IMR-90 (cell line): ENCODE measurements at regions not wholly inside any gene's neighbourhood (a gene's known extent, or its start where the extent isn't known, plus 50 kb on each side); places are given as distances from the start of the nearest gene placed in this dataset.

Experiments used
- ATAC-seq: fragments of 200-7000 bp; cut with Tn5 transposase; 2 replicates; pipeline ENCODE4 v1.9.1; 2020; ENCODE audit warnings: low read depth, mild to moderate bottlenecking, moderate library complexity
- BruUV-seq: library from RNA; stranded (reverse); fragments of 400-500 nt; replicated peaks from 2 replicates; lab custom pipeline; 2021; lab: Mats Ljungman, UMichigan
- CTCF ChIA-PET: fragments of 300-600 bp; formaldehyde crosslinking; extraction: SDS; loops from one replicate; lab custom pipeline; 2021; ENCODE audit warnings: antibody characterized with exemption; lab: Yijun Ruan, JAX
- POLR2A ChIA-PET: fragments of 300-600 bp; sonication (Branson Sonifier 250); formaldehyde crosslinking; loops from one replicate; lab custom pipeline; 2022; ENCODE audit warnings: antibody characterized with exemption; ENCODE audit not compliant: unreplicated experiment; lab: Charles Lee
- DNase-seq: peaks from one replicate; pipeline ENCODE4 v3.0.0; 2013
- H2AFZ ChIP-seq: replicated peaks from 2 replicates; pipeline ENCODE3; 2013; ENCODE audit warnings: low read length, mild to moderate bottlenecking; ENCODE audit not compliant: poor library complexity
- H2AK5ac ChIP-seq: 2 replicates; pipeline ENCODE4 v1.6.1; 2013; ENCODE audit warnings: low read depth, low read length, inconsistent platforms
- H2AK9ac ChIP-seq: replicated peaks from 2 replicates; pipeline ENCODE3; 2013; ENCODE audit warnings: mild to moderate bottlenecking, low read depth, low read length, moderate library complexity; ENCODE audit not compliant: poor library complexity
- H2BK120ac ChIP-seq: 2 replicates; pipeline ENCODE4 v1.6.1; 2013; ENCODE audit warnings: low read depth, low read length, inconsistent platforms
- H2BK15ac ChIP-seq: 3 replicates; pipeline ENCODE4 v1.6.1; 2013; ENCODE audit warnings: low read depth, low read length, inconsistent platforms
- H2BK20ac ChIP-seq: 2 replicates; pipeline ENCODE4 v1.6.1; 2013; ENCODE audit warnings: low read depth, mild to moderate bottlenecking, inconsistent platforms, low read length, moderate library complexity
- H2BK5ac ChIP-seq: 2 replicates; pipeline ENCODE4 v1.6.1; 2013; ENCODE audit warnings: mild to moderate bottlenecking, low read depth, low read length, inconsistent platforms; ENCODE audit not compliant: poor library complexity, severe bottlenecking
- H3K14ac ChIP-seq: replicated peaks from 2 replicates; pipeline ENCODE4 v1.6.1; 2013; ENCODE audit warnings: low read depth, low read length, inconsistent platforms
- H3K18ac ChIP-seq: 2 replicates; pipeline ENCODE4 v1.6.1; 2013; ENCODE audit warnings: low read depth, low read length, control low read depth
- H3K23ac ChIP-seq: 2 replicates; pipeline ENCODE4 v1.6.1; 2013; ENCODE audit warnings: low read depth, low read length, inconsistent platforms
- H3K27ac ChIP-seq: 2 replicates; pipeline ENCODE4 v1.5.1; 2013; ENCODE audit warnings: mild to moderate bottlenecking, control low read depth, low read length; ENCODE audit not compliant: insufficient read depth
- H3K27me3 ChIP-seq: 2 replicates; pipeline ENCODE4 v1.6.1; 2013; ENCODE audit warnings: low read length; ENCODE audit not compliant: control insufficient read depth, insufficient read depth
- H3K36me3 ChIP-seq: 2 replicates; pipeline ENCODE4 v1.6.1; 2013; ENCODE audit warnings: low read length, mixed read lengths; ENCODE audit not compliant: control insufficient read depth, insufficient read depth
- H3K4ac ChIP-seq: 2 replicates; pipeline ENCODE4 v1.6.1; 2013; ENCODE audit warnings: low read depth, low read length, inconsistent platforms
- H3K4me1 ChIP-seq: 2 replicates; pipeline ENCODE4 v1.6.1; 2013; ENCODE audit warnings: low read length, mixed read lengths; ENCODE audit not compliant: control insufficient read depth, insufficient read depth
- H3K4me2 ChIP-seq: 2 replicates; pipeline ENCODE4 v1.6.1; 2013; ENCODE audit warnings: low read depth, mild to moderate bottlenecking, control low read depth, low read length, moderate library complexity
- H3K4me3 ChIP-seq: 2 replicates; pipeline ENCODE4 v1.5.1; 2013; ENCODE audit warnings: low read depth, mild to moderate bottlenecking, control low read depth, low read length, moderate library complexity; ENCODE audit not compliant: insufficient read depth
- H3K56ac ChIP-seq: 2 replicates; pipeline ENCODE4 v1.6.1; 2013; ENCODE audit warnings: low read length, inconsistent platforms; ENCODE audit not compliant: insufficient read depth; ENCODE audit errors: extremely low read depth
- H3K79me1 ChIP-seq, 2 experiments: 2 replicates each; pipeline ENCODE4 v1.6.1; 2013; ENCODE audit warnings: low read length in 2 of 2, inconsistent platforms in 1 of 2, low read depth in 1 of 2
- H3K9ac ChIP-seq: 2 replicates; pipeline ENCODE4 v1.6.1; 2013; ENCODE audit warnings: low read depth, low read length, control low read depth
- H3K9me1 ChIP-seq: 2 replicates; pipeline ENCODE4 v1.6.1; 2013; ENCODE audit warnings: low read length, inconsistent platforms; ENCODE audit not compliant: insufficient read depth
- H3K9me3 ChIP-seq: 2 replicates; pipeline ENCODE4 v1.6.1; 2013; ENCODE audit warnings: low read length; ENCODE audit not compliant: control insufficient read depth, insufficient read depth
- H4K20me1 ChIP-seq: 2 replicates; pipeline ENCODE4 v1.6.1; 2013; ENCODE audit warnings: low read length, inconsistent platforms; ENCODE audit not compliant: insufficient read depth
- H4K5ac ChIP-seq: 2 replicates; pipeline ENCODE4 v1.6.1; 2013; ENCODE audit warnings: mild to moderate bottlenecking, low read depth, low read length, control low read depth
- H4K8ac ChIP-seq, 2 experiments: 2 replicates each; pipeline ENCODE4 v1.6.1; 2013; ENCODE audit warnings: low read depth in 2 of 2, low read length in 2 of 2, control low read depth in 1 of 2, inconsistent platforms in 1 of 2
- H4K91ac ChIP-seq: 2 replicates; pipeline ENCODE4 v1.6.1; 2013; ENCODE audit warnings: low read depth, low read length, inconsistent platforms; ENCODE audit not compliant: insufficient read depth
- MXI1 ChIP-seq: IDR thresholded peaks from 2 replicates; pipeline ENCODE4 v1.6.1; 2012; ENCODE audit warnings: low read depth, mild to moderate bottlenecking, low read length, moderate library complexity, borderline replicate concordance
- WGBS, 2 experiments: methylation state at CpG; one replicate each; pipeline versions ENCODE4 v1.1.5 to v1.1.7; 2013; ENCODE audit warnings: missing lambda C conversion rate in 2 of 2; ENCODE audit not compliant: insufficient read length in 1 of 2; ENCODE audit errors: extremely low coverage in 2 of 2; 5-methylcytosine and 5-hydroxymethylcytosine counted together
- dilution Hi-C: fragments of 300-500 bp; cut with HindIII; formaldehyde crosslinking; loops from one replicate; pipeline ENCODE4 v1.14.3; 2018; ENCODE audit warnings: low sequenced_read_pairs; ENCODE audit not compliant: unreplicated experiment
- in situ Hi-C: fragments of 300-500 bp; cut with MboI; formaldehyde crosslinking; loops from 3 replicates; pipeline ENCODE4 v1.14.3; 2019; ENCODE audit warnings: low sequenced_read_pairs, inconsistent platforms, mixed read lengths
- intact Hi-C: fragments of 100-400 bp; cut with micrococcal nuclease; formaldehyde crosslinking; loops from 2 replicates; pipeline ENCODE4 v1.10.0; 2022

DNA sequence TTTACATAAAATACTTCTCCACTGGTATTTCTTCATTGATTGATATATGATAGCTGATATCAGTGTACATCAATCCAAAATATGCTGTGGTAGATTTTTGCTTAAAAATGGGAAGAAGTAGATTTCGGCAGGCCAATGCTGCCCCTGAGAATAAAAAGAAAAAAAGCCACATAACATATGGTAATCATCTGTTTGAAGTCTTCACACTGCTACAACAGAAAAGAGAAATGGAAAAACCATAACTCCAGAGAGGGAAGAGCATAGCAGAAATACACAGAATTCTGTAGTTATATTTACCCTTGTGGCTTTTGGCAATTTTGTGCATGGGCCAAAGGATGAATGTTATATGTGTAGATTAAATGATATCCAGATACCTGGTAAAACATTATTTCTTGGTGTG is 143.1 kb upstream of the KCNMB2 start:
- H3K4me1 ChIP-seq = no peaks in the 10 kb centered on the region
- dilution Hi-C loops (no loop called here), in situ Hi-C loops (no loop called here), intact Hi-C loops (no loop called here)
- no peak for TF ChIP-seq MXI1
- ATAC-seq (no peak), DNase-seq (no peak)
- no peak overlapping the region for H3K27ac ChIP-seq
- no peaks in the 10 kb centered on the region for H3K9me1 ChIP-seq
- no TSS peak for BruUV-seq
- CTCF ChIA-PET = interaction anchor here (1.5 kb wide), 1 partner anchor 8 kb away, joined by 5 read pairs; no protein-coding TSS in a partner anchor
- H3K4me3 ChIP-seq = no peak overlapping the region
- H2AK5ac ChIP-seq = no peak overlapping the region
- peak overlapping the region; percentile 48; the same call in 1 of the 2 replicates for H2BK120ac ChIP-seq
- WGBS, 2 experiments = no CpG with 5 or more reads among the region's 1 CpG
- no peak overlapping the region for H2AK9ac ChIP-seq
- no peaks in the 10 kb centered on the region for H3K9me3 ChIP-seq
- H4K20me1 ChIP-seq = no peaks in the 10 kb centered on the region
- H2BK20ac ChIP-seq = 0 out of 2 replicates have a peak overlapping the region, but pooled peaks have one; percentile 26
- H3K23ac ChIP-seq = no peak overlapping the region
- H3K79me1 ChIP-seq = no peaks in the 10 kb centered on the region
- H3K18ac ChIP-seq = peak overlapping the region; percentile 33; the same call in 1 of the 2 replicates
- H3K56ac ChIP-seq = no peak overlapping the region
- POLR2A ChIA-PET = no interaction called here
- no peak overlapping the region for H3K14ac ChIP-seq
- H4K5ac ChIP-seq = no peak overlapping the region
- no peak overlapping the region for H4K91ac ChIP-seq
- H2AFZ ChIP-seq = no peak overlapping the region
- H3K9ac ChIP-seq = no peak overlapping the region
- H4K8ac ChIP-seq = peak overlapping the region in 1 of 2 experiments; percentile 9; a peak in 1 of 4 replicates
- no peak overlapping the region for H2BK15ac ChIP-seq
- no peaks in the 10 kb centered on the region for H3K27me3 ChIP-seq
- H3K4me2 ChIP-seq = no peak overlapping the region
- no peaks in the 10 kb centered on the region for H3K36me3 ChIP-seq
- 0 out of 2 replicates have a peak overlapping the region, but pooled peaks have one; percentile 6 for H3K4ac ChIP-seq
- H2BK5ac ChIP-seq = peak overlapping the region; percentile 73
